GM21786 (cell line): ENCODE measurements at regions not wholly inside any gene's neighbourhood (a gene's known extent, or its start where the extent isn't known, plus 50 kb on each side); places are given as distances from the start of the nearest gene placed in this dataset.

ENCODE experiments used
- ATAC-seq: cut with Tn5 transposase; IDR thresholded peaks from one replicate; pipeline ENCODE4 v1.9.1; 2021; ENCODE audit not compliant: unreplicated experiment

DNA sequence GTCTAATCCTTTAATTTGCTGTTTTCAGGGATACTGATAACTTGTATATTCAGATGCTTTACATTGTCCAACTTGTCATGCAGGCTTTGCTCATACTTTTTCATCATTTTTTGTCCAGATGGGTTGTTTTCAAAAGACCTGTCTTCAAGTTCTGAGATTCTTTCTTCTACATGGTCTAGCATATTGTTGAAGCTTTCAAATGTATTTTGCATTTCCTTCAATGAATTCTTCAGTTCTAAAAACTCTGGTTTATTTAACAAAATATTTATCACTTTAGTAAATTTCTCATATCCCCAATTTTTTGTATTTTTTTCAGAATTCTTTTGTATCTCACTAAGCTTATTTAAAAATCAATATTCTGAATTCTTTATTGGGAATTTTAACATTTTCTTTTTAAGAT lies 388.3 kb upstream of the IL12A start:
- no peak for ATAC-seq

GRCh38 chr3:159604151-159604581 lies 384.5 kb upstream of the IL12A start:
- ATAC-seq: no peak

DNA sequence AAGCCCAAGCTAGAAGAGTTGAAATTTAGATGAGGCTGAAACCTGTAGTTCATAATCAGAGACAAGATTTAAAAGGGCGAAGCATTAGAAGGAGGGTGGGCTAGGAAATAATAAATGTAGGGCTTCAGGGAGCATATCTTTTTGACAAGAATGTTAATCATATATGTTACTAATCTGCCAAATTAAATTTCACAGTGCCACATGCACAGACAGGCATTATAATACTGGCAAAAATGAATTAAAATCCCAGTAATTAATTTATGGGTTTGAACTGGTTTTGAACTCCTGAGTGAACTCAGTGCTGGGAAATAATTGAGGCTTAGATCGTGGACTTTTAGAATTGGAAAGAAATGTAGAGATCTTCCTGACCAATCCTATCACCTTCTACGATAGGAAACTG lies 383.5 kb upstream of the IL12A start:
- ATAC-seq: no peak

DNA sequence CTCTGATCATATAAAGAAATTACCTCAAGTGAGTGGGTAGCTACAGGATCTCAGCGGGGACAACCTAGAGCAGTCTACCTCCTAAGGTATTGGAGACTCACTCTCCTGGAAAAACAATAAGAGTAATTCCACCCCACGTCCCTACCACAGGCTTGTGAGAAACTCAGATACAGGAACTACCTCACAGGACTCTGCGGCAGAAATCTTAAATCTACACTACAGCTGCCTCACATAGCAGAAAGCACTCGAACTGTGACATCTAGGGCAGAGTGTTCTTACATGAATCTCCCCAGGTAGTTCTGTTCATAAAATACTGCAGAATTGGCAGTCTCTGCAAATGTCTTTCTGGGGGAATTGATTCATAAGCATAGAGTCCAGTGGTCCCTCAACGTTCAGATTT lies 382.9 kb upstream of the IL12A start:
- no peak for ATAC-seq

DNA sequence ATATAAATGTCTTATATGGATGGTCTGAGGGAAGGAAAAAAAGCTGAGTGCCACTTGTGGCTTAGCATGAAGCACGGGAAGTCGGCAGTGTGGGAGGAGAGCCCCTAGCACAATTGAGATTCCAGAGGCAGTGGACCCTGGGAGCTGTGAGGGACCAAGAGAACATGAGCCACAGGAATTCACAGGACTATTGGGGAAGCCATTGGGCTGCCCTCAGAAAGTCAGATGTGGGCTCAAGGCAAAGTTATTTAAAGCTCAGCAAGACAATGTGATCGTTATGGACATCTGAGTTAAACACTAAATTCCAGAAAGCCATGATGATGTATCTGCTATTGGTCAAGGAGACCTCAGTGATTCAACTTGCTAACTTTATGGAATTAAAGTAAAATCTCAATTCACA lies 380.8 kb upstream of the IL12A start:
- no peak for ATAC-seq

- no peak for ATAC-seq
Observed at GRCh38 chr3:159608311-159608710, 380.3 kb upstream of the IL12A start.

DNA sequence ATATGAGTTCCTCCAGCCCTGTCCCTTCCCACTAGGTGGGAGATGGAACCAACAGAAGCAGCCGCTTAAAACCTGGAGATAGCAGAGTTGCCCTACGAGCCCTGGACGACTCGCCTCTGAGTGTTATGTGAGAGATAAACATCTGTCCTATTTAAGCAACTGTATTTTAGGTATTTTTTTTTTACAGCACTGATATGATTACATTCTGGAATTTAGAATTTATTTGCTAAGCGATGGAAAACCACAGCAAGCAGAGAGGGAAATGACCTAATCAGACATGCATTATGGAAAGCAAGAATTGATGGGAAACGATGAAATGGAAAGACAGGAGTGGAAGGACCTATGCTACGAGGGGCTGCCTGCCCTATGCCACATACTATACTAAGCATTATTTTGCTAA lies 379.0 kb upstream of the IL12A start:
- no peak for ATAC-seq

DNA sequence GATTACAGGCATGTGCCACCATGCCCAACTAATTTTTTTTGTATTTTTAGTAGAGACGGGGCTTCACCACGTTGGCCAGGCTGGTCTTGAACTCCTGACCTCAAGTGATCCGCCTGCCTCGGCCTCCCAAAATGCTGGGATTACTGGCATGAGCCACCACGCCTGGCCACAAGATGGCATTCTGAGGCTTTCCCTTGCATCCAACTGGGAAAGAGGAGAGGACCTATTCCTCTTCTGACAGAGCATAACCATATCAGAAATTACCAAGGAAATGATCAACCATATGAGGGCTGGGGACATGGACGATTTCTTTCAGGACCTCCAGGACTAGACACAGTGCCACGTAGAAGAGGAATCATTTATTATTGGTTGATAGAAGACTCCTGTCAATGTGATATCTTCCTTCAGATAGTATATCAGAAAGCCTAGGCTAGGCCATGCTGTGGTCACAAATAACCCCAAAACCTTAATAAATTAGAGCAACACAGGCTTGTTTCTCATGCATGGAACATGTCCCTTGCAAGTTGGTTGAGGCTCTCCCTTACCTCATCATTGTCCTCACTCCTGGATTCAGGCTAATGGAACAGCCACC lies 372.3 kb upstream of the IL12A start:
- no peak for ATAC-seq

DNA sequence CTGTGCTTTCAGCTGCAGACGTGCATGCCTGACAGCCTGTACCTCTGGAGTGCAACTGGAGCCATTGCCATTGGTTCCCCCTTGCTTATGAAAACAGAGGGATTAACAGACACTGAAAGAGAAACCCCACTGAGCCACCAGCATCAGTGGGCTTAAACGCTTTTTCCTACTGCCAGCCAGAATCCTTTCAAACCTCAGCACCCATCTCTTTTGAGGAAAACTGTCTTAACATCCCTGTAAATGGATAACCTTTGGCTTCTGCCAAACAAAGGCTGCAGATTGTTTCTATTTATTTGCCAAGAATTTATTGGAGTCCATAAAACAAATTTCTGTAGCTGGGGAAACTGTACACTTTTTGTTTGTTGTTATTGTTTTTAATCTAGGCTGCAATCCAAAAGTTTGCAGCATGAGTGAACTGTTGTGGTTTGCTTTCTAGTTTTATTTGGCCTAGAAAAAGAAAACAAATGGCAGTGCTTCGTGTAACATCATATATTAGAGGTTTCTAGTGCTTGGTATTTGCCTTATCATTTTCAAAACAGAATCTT lies 369.2 kb upstream of the IL12A start:
- no peak for ATAC-seq

DNA sequence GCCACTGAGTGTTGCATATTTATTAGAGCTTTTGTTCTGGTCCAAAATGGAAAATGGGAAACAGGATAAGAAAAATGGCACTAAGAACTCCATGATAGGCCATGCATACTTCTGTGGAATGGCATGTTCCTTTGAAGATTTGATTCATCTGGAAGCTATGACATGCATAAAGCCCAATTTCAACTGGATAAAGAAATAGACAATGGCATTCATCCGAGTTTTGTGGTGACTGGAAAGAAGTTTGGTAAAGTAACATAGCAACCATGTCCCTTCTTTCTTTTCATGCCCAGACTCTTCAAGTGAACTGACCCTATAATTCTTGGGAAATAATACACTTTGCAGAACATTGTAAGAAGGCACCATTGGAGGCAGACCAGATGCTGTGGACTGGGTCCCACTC lies 368.4 kb upstream of the IL12A start:
- no peak for ATAC-seq

- no peak for ATAC-seq
Observed at GRCh38 chr3:159620873-159621272, 367.8 kb upstream of the IL12A start.

DNA sequence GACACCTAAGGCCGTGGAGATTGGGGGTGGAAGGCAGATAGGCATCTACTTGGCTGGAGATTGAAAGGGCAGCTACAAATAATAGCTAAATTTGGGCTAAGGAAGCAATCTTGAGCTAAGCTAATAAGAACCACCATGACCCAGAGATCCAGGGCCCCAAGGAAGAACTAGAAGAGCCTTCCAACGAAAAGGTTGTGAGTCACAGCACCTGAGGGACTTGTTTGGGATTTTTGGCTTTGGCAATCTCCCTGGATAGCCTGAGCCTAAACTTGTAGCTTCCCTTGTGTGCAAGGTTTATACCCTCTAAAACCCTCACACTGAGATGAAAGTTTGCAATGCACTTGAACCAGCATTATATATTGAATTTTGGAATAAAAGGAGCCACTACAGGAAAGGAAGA lies 364.0 kb upstream of the IL12A start:
- ATAC-seq: no peak

- ATAC-seq: no peak
Observed at GRCh38 chr3:159625594-159625993, 363.0 kb upstream of the IL12A start.

DNA sequence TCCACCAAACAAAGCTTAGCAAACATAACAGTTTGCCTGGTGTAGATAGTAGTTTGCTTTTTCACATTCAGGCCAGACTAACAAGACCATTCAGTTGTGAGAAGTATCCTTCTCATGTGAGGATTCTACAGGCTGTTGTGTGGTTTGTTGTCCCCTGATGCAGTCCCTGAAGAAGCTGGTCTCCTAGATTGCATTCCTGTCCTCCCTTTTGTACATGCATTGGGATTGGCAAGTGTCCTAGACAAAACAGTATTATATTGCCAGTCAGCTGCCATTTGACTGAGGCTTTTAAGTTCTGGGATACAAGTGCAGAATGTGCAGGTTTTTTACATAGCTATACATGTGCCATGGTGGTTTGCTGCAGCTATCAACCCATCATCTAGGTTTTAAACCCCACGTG lies 362.0 kb upstream of the IL12A start:
- ATAC-seq: no peak

GRCh38 chr3:159627229-159627628 lies 361.4 kb upstream of the IL12A start:
- ATAC-seq: no peak

DNA sequence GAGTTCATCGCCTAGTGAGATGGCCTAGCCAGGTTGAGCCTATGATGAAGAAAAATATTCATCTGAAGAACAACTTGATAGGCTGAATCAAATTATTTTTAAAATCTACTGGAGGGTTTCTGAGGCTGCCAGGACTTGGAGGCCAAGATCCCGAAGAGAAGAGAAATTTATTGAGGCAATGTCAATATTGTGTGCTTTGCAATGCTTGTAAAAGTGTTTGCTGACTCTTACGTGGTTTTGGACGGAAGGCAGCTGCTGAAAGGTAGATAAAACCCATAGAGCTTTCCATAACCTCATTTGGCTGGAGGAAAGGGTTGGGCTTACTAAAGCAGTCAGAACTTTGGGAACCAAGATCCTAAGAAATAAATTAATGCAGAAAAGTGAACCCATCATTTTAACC lies 361.0 kb upstream of the IL12A start:
- ATAC-seq: no peak

GRCh38 chr3:159629329-159630084 lies 359.1 kb upstream of the IL12A start:
- no peak for ATAC-seq

DNA sequence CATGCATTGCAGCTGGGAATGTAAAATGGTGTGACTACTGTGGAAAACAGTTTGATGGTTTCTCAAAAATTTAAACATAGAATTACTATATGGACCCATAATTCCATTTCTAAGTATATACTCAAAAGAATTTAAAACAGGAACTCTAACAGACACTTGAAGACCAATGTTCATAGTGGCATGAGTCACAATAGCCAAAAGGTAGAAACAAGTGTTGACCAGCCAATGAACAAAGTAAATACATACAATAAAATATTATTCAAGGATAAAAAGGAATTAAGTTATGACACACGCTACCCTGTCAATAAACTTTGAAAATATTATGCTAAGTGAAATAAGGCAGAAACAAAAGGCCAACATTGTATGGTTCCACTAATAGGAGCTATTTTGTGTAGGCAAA lies 357.4 kb upstream of the IL12A start:
- ATAC-seq: no peak

DNA sequence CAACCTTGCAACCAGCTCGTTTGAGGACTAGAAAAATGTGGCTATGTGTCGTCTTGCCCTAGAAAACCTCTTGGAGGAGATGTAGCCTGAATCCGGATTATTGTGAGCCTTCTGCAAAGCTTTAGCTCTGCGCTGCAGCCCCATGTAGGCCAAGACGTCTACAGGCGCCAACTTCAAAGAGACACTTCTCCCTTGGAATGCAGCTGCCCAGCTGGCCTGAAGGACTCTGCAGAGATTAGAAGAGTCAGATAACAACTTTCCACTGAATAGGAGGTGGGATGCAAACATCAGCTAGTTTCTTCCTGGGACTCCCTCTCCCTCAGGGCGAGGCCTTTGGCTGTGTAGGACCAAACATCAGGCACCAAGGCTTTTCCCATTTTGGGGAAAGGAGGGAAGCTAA lies 356.5 kb upstream of the IL12A start:
- ATAC-seq: no peak

- ATAC-seq: no peak
Observed at GRCh38 chr3:159632851-159633250, 355.8 kb upstream of the IL12A start.

- no peak for ATAC-seq
Observed at GRCh38 chr3:159634483-159634882, 354.2 kb upstream of the IL12A start.

- no peak for ATAC-seq
Observed at GRCh38 chr3:159635047-159635641, 353.5 kb upstream of the IL12A start.
